Stimulated activated CD8-positive, alpha-beta memory T cell treated with anti-CD3 and anti-CD28 coated beads, Interleukin-4, amount 100 ng/mL, for 24 hours (primary cell): ENCODE measurements at regions not wholly inside any gene's neighbourhood (a gene's known extent, or its start where the extent isn't known, plus 50 kb on each side); places are given as distances from the start of the nearest gene placed in this dataset.

Experiments used
- DNase-seq: peaks from one replicate; pipeline ENCODE4 v3.0.0-alpha.2; 2020; ENCODE audit warnings: low read depth

GRCh38 chr4:57491388-57491787 lies 381.2 kb upstream of the IGFBP7 start:
- no peak for DNase-seq

- DNase-seq = no peak
Measured at GRCh38 chr4:57490520-57491255, 380.5 kb upstream of the IGFBP7 start.

- DNase-seq = no peak
Measured at GRCh38 chr4:57488366-57489162, 378.4 kb upstream of the IGFBP7 start.

- no peak for DNase-seq
Measured at GRCh38 chr4:57475424-57475823, 365.2 kb upstream of the IGFBP7 start.

- no peak for DNase-seq
Measured at GRCh38 chr4:57465321-57466056, 355.3 kb upstream of the IGFBP7 start.

- DNase-seq = no peak
Measured at GRCh38 chr4:57462843-57463242, 352.7 kb upstream of the IGFBP7 start.

GRCh38 chr4:57460967-57461366 lies 350.8 kb upstream of the IGFBP7 start:
- no peak for DNase-seq

- no peak for DNase-seq
Measured at GRCh38 chr4:57448901-57449300, 338.7 kb upstream of the IGFBP7 start.

GRCh38 chr4:57448452-57448851 lies 338.3 kb upstream of the IGFBP7 start:
- DNase-seq = no peak

- DNase-seq = no peak
Measured at GRCh38 chr4:57446266-57446665, 336.1 kb upstream of the IGFBP7 start.

- no peak for DNase-seq
Measured at GRCh38 chr4:57445686-57446085, 335.5 kb upstream of the IGFBP7 start.

- no peak for DNase-seq
Measured at GRCh38 chr4:57444671-57445070, 334.5 kb upstream of the IGFBP7 start.

GRCh38 chr4:57443787-57444186 lies 333.6 kb upstream of the IGFBP7 start:
- DNase-seq = no peak

- no peak for DNase-seq
Measured at GRCh38 chr4:57443308-57443707, 333.1 kb upstream of the IGFBP7 start.

- DNase-seq = no peak
Measured at GRCh38 chr4:57442831-57443291, 332.7 kb upstream of the IGFBP7 start.

GRCh38 chr4:57442241-57442640 lies 332.1 kb upstream of the IGFBP7 start:
- no peak for DNase-seq

GRCh38 chr4:57437649-57438048 lies 327.5 kb upstream of the IGFBP7 start:
- DNase-seq = no peak

GRCh38 chr4:57435300-57435699 lies 325.1 kb upstream of the IGFBP7 start:
- no peak for DNase-seq

- DNase-seq = no peak
Measured at GRCh38 chr4:57430726-57431125, 320.5 kb upstream of the IGFBP7 start.

- DNase-seq = no peak
Measured at GRCh38 chr4:57426779-57427395, 316.7 kb upstream of the IGFBP7 start.

GRCh38 chr4:57425610-57426009 lies 315.4 kb upstream of the IGFBP7 start:
- no peak for DNase-seq

GRCh38 chr4:57424232-57424897 lies 314.2 kb upstream of the IGFBP7 start:
- DNase-seq = no peak
